ENCODE measurements at regions not wholly inside any gene's neighbourhood (a gene's known extent, or its start where the extent isn't known, plus 50 kb on each side); places are given as distances from the start of the nearest gene placed in this dataset.

DNA sequence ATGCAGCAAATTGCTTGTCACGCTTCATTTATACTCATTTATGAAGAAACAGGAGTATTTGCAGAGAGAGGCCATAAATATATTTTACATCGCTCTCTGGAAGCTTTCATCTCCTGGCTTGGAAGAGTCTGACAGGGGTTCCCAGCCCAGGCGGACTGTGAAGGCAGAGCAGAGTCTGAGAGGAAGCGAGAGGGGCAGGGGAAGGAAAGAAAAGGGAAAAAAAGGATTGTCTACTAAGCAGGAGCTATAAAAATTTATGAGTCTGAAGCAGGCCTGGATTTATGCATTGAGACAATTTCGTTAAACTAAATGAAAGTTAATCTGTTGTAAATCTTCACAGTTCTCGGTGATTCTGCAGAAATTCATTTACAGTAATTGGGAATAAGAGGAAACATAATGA lies 143.9 kb upstream of the GYPC start:
- Histone ChIP-seq H3K56ac (ENCODE audit: extremely low read depth, insufficient read depth, low read length) (no peak overlapping the region), H2BK20ac (ENCODE audit: low read depth, low read length) (no peak overlapping the region), H3K23ac (ENCODE audit: low read depth, low read length) (no peak overlapping the region), H3K4me2 (ENCODE audit: low read depth, low read length) (no peak overlapping the region), H3K14ac (replicated peaks; ENCODE audit: low read depth, low read length) (no peak overlapping the region), H2AK9ac (replicated peaks; ENCODE audit: low read depth, low read length, poor library complexity) (no peak overlapping the region), H3K36me3 (ENCODE audit: control insufficient read depth, insufficient read depth, low read length) (no peaks in the 10 kb centered on the region), H3K4me3 (ENCODE audit: insufficient read depth, low read depth, low read length) (no peak overlapping the region), H2AK5ac (ENCODE audit: low read depth, low read length) (no peak overlapping the region), H4K91ac (ENCODE audit: insufficient read depth, low read depth, low read length) (no peak overlapping the region), H2AFZ (replicated peaks; ENCODE audit: low read length, poor library complexity) (no peak overlapping the region), H2BK5ac (ENCODE audit: low read depth, low read length, poor library complexity, severe bottlenecking) (no peak overlapping the region), H3K18ac (ENCODE audit: low read depth, low read length) (no peak overlapping the region), H2BK120ac (ENCODE audit: low read depth, low read length) (no peak overlapping the region), H4K20me1 (ENCODE audit: insufficient read depth, low read length) (no peaks in the 10 kb centered on the region), H3K27me3 (ENCODE audit: control insufficient read depth, insufficient read depth, low read length) (no peaks in the 10 kb centered on the region), H2BK15ac (ENCODE audit: low read depth, low read length) (no peak overlapping the region), H4K5ac (ENCODE audit: low read depth, low read length) (no peak overlapping the region), H3K9me1 (ENCODE audit: insufficient read depth, low read length) (no peaks in the 10 kb centered on the region), H3K4ac (ENCODE audit: low read depth, low read length) (no peak overlapping the region), H3K79me1 (ENCODE audit: low read depth in 1 of 2, low read length in 2 of 2) (no peaks in the 10 kb centered on the region), H4K8ac (ENCODE audit: low read depth in 2 of 2, low read length in 2 of 2) (no peak overlapping the region), H3K27ac (ENCODE audit: insufficient read depth, low read length) (no peak overlapping the region), H3K9ac (ENCODE audit: low read depth, low read length) (no peak overlapping the region), H3K9me3 (ENCODE audit: control insufficient read depth, insufficient read depth, low read length) (no peaks in the 10 kb centered on the region), H3K4me1 (ENCODE audit: control insufficient read depth, insufficient read depth, low read length) (no peaks in the 10 kb centered on the region)
- BruUV-seq (replicated peaks) = no TSS peak
- DNase-seq = no peak
- in situ Hi-C loops (cut with MboI; ENCODE audit: low sequenced_read_pairs) (no loop called here), intact Hi-C loops (cut with micrococcal nuclease) (no loop called here), dilution Hi-C loops (cut with HindIII; ENCODE audit: low sequenced_read_pairs, unreplicated experiment) (no loop called here)
- WGBS, 2 experiments (ENCODE audit: extremely low coverage in 2 of 2, insufficient read length in 1 of 2) = 33% methylated on average over 1 of the region's 6 CpGs; no CpG with 5 or more reads in 1 of the 2 experiments
- TF ChIP-seq MXI1 (IDR thresholded peaks at IDR 0.05; ENCODE audit: borderline replicate concordance, low read depth, low read length) (no peak), RCOR1 (IDR thresholded peaks at IDR 0.05; ENCODE audit: insufficient replicate concordance, low read length) (no peak)
- ChIA-PET CTCF (no interaction called here), POLR2A (ENCODE audit: unreplicated experiment) (no interaction called here)
- no peak for ATAC-seq (ENCODE audit: low read depth)

Measured in IMR-90 (cell line).